ENCODE measurements at regions not wholly inside any gene's neighbourhood (a gene's known extent, or its start where the extent isn't known, plus 50 kb on each side); places are given as distances from the start of the nearest gene placed in this dataset.

DNA sequence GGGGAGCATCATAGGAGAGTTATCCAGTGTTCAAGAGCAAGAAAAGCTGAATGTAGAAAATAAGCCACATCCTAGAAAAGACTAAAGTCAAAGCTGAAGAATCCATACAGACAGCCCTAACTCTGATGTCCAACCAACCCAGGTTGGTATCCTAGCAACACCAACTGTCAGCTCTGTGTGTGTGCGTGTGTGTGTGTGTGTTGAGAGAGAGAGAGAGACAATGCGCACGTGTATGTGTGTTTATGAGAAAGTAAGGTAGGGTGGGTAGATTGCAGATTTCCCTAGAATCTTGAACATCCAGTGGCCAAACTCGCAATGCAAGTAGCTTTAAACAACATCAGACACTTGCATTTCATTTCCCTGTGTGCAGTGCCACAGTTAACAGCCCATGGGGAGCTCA, 274.9 kb downstream of the FAM181B start:
- ChIA-PET POLR2A (no interaction called here), CTCF (no interaction called here), SMC1A (ENCODE audit: uncharacterized antibody, unreplicated experiment) (no interaction called here), RAD21 (ENCODE audit: unreplicated experiment) (no interaction called here)
- H2AFZ ChIP-seq (ENCODE audit: control insufficient read depth, low read depth, low read length), result no peak overlapping the region
- DNase-seq (ENCODE audit: low read depth, low spot score) (no peak), FAIRE-seq (no peak), ATAC-seq (no peak)
- H3K27ac ChIP-seq (ENCODE audit: control insufficient read depth, insufficient read depth), result no peak overlapping the region
- no peaks in the 10 kb centered on the region for H3K79me2 ChIP-seq (ENCODE audit: control insufficient read depth, insufficient read depth, low read length)
- TF ChIP-seq PAX8 (IDR thresholded peaks at IDR 0.05) (no peak), ATF7 (IDR thresholded peaks at IDR 0.05; ENCODE audit: low read depth) (no peak)
- intact Hi-C loops (cut with micrococcal nuclease; ENCODE audit: unreplicated experiment) (no loop called here), in situ Hi-C loops (cut with MboI) (no loop called here)
- H3K9ac ChIP-seq (ENCODE audit: control insufficient read depth, insufficient read depth, low read length), result no peak overlapping the region
- no peaks in the 10 kb centered on the region for H3K4me1 ChIP-seq (ENCODE audit: control insufficient read depth, insufficient read depth, low read length)
- H3K9me3 ChIP-seq (replicated peaks; ENCODE audit: control insufficient read depth, insufficient read depth, low read length), result no peaks in the 10 kb centered on the region
- no peaks in the 10 kb centered on the region for H3K27me3 ChIP-seq (replicated peaks in 1 of 2; ENCODE audit: control insufficient read depth in 2 of 2, insufficient read depth in 2 of 2, low read length in 1 of 2)
- no peaks in the 10 kb centered on the region for H3K36me3 ChIP-seq (ENCODE audit: control insufficient read depth in 2 of 2, insufficient read depth in 2 of 2, low read length in 1 of 2)
- H3K4me2 ChIP-seq (ENCODE audit: control insufficient read depth, insufficient read depth), result no peak overlapping the region
- BruUV-seq (replicated peaks), result no TSS peak
- WGBS (ENCODE audit: insufficient coverage, insufficient replicate concordance, low lambda C conversion rate, missing lambda C conversion rate), result 0% methylated on average over 4 of the region's 4 CpGs
- H4K20me1 ChIP-seq (ENCODE audit: control insufficient read depth, insufficient read depth), result no peaks in the 10 kb centered on the region
- no peak overlapping the region for H3K4me3 ChIP-seq

DNA sequence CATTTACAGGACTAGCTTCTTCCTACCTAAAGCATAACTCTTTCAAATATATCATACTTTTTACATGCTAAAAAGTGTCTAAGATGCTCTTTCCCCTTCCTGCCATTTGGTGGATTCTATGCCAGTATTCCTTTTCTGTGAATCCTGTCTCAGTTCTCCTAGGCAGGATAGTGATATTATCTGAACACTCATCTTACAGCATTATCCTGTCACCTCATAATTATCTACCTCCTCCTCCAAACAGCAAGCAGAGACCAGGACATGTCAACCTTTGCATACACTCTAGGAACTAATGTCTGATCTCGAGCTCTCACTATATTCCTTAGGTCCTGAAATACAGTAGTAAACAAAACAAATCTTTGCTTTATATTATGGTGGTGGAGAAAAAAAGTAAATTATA, 275.5 kb downstream of the FAM181B start:
- WGBS (ENCODE audit: insufficient coverage, insufficient replicate concordance, low lambda C conversion rate, missing lambda C conversion rate), result 0% methylated on average over 1 of the region's 1 CpG
- Histone ChIP-seq H3K36me3 (ENCODE audit: control insufficient read depth in 2 of 2, insufficient read depth in 2 of 2, low read length in 1 of 2) (no peaks in the 10 kb centered on the region), H3K4me3 (no peak overlapping the region), H3K27me3 (replicated peaks in 1 of 2; ENCODE audit: control insufficient read depth in 2 of 2, insufficient read depth in 2 of 2, low read length in 1 of 2) (no peaks in the 10 kb centered on the region), H3K4me1 (ENCODE audit: control insufficient read depth, insufficient read depth, low read length) (no peaks in the 10 kb centered on the region), H3K9me3 (replicated peaks; ENCODE audit: control insufficient read depth, insufficient read depth, low read length) (no peaks in the 10 kb centered on the region), H3K9ac (ENCODE audit: control insufficient read depth, insufficient read depth, low read length) (no peak overlapping the region), H3K27ac (ENCODE audit: control insufficient read depth, insufficient read depth) (no peak overlapping the region), H2AFZ (ENCODE audit: control insufficient read depth, low read depth, low read length) (no peak overlapping the region), H4K20me1 (ENCODE audit: control insufficient read depth, insufficient read depth) (no peaks in the 10 kb centered on the region), H3K79me2 (ENCODE audit: control insufficient read depth, insufficient read depth, low read length) (no peaks in the 10 kb centered on the region), H3K4me2 (ENCODE audit: control insufficient read depth, insufficient read depth) (no peak overlapping the region)
- FAIRE-seq (no peak), ATAC-seq (no peak), DNase-seq (ENCODE audit: low read depth, low spot score) (no peak)
- SMC1A ChIA-PET (ENCODE audit: uncharacterized antibody, unreplicated experiment), result no interaction called here
- POLR2A ChIA-PET, result no interaction called here
- in situ Hi-C loops (cut with MboI) (no loop called here), intact Hi-C loops (cut with micrococcal nuclease; ENCODE audit: unreplicated experiment) (no loop called here)
- BruUV-seq (replicated peaks), result no TSS peak
- TF ChIP-seq NR2F1 (conservative IDR thresholded peaks at IDR 0.05) (no peak), MEF2B (IDR thresholded peaks at IDR 0.05; ENCODE audit: partially characterized antibody, poor library complexity, severe bottlenecking) (no peak), IKZF2 (IDR thresholded peaks at IDR 0.05) (no peak), RUNX3 (IDR thresholded peaks at IDR 0.05; ENCODE audit: low read length) (no peak), IKZF1 (conservative IDR thresholded peaks at IDR 0.05) (no peak), RELA (IDR thresholded peaks at IDR 0.05; ENCODE audit: borderline replicate concordance, partially characterized antibody) (no peak), SMAD1 (IDR thresholded peaks at IDR 0.05; ENCODE audit: low read depth, partially characterized antibody) (no peak), ETV6 (conservative IDR thresholded peaks at IDR 0.05 in 1 of 2, IDR thresholded peaks at IDR 0.05 in 1 of 2; ENCODE audit: borderline replicate concordance in 1 of 2, low read depth in 1 of 2) (no peak)
- CTCF ChIA-PET, result no interaction called here
- RAD21 ChIA-PET (ENCODE audit: unreplicated experiment), result no interaction called here
